ENCODE measurements at regions not wholly inside any gene's neighbourhood (a gene's known extent, or its start where the extent isn't known, plus 50 kb on each side); places are given as distances from the start of the nearest gene placed in this dataset.

GRCh38 chr11:26268980-26269660 is 62.8 kb upstream of the ANO3 start:
- TF ChIP-seq CTCF (IDR thresholded peaks at IDR 0.05; ENCODE audit: low read depth, low read length), result no peak
- no peak for DNase-seq (ENCODE audit: low read depth in 2 of 2)
- no peak overlapping the region for H3K4me3 ChIP-seq (replicated peaks in 1 of 2; ENCODE audit: low read depth in 2 of 2, low read length in 2 of 2)

DNA sequence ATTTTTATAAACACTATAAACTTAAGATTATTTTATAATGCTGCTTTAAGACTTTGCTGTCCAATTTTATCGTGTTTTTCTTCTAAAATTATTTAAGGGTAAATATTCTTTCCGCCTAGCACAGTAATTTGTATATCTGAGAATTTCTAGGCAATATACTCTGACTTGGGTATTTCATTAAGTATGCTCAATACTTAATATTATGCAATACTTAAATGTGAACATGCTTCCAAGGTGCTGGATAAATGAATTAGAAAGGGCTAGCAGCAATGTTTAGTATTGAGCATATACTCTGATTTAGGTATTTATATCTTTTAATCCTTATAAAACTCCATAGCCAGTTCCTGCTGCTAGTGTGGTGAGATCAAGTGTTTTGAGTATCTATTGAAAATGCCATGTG is 60.3 kb upstream of the ANO3 start:
- no peak overlapping the region for H3K4me3 ChIP-seq (replicated peaks in 1 of 2; ENCODE audit: low read depth in 2 of 2, low read length in 2 of 2)
- DNase-seq (ENCODE audit: low read depth in 2 of 2), result no peak
- TF ChIP-seq CTCF (IDR thresholded peaks at IDR 0.05; ENCODE audit: low read depth, low read length), result no peak

- peak; percentile 82 to 87 for DNase-seq (ENCODE audit: low read depth in 2 of 2)
- H3K4me3 ChIP-seq (replicated peaks in 1 of 2; ENCODE audit: low read depth in 2 of 2, low read length in 2 of 2), result no peak overlapping the region
- TF ChIP-seq CTCF (IDR thresholded peaks at IDR 0.05; ENCODE audit: low read depth, low read length), result peak; percentile 92
Observed at GRCh38 chr11:26276798-26277424, 55.0 kb upstream of the ANO3 start.

DNA sequence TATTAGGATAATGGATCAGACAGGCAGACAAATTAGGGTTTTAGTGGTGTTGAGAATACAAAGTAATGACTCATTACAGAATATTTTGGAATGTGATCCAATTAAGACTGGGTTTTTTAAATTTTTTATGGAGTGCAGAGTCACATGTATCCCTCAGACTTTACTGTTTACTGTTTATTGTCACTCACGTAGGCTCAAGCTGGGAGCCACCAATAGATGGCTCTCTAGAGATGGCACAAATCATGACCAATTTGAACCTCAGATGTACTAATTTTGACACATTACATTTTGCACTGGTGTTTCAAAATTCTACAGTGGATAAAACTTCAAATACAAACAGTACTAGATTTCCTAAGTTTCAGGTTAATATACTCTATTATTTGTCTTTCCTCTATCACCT is 53.6 kb upstream of the ANO3 start:
- TF ChIP-seq CTCF (IDR thresholded peaks at IDR 0.05; ENCODE audit: low read depth, low read length), result no peak
- H3K4me3 ChIP-seq (replicated peaks in 1 of 2; ENCODE audit: low read depth in 2 of 2, low read length in 2 of 2), result no peak overlapping the region
- DNase-seq (ENCODE audit: low read depth in 2 of 2), result no peak
